ENCODE measurements at regions not wholly inside any gene's neighbourhood (a gene's known extent, or its start where the extent isn't known, plus 50 kb on each side); places are given as distances from the start of the nearest gene placed in this dataset.
A peak's percentile ranks its signal among the peaks of the same experiment; 100 is the strongest.

GRCh38 chr14:22099942-22100763, 426.5 kb upstream of the OR4E1 start:
- TF ChIP-seq CTCF (conservative IDR thresholded peaks at IDR 0.05) (peak; percentile 75), ZFX (IDR thresholded peaks at IDR 0.05) (no peak)

All from C4-2B (cell line).